Vagina (tissue), 2 donors: ENCODE measurements at regions not wholly inside any gene's neighbourhood (a gene's known extent, or its start where the extent isn't known, plus 50 kb on each side); places are given as distances from the start of the nearest gene placed in this dataset.

Experiments
- DNase-seq, 2 donors: peaks; one replicate each; pipeline ENCODE4 v3.0.0-alpha.2; 2017; ENCODE audit errors: extremely low spot score in 2 of 2
- H3K27ac ChIP-seq: fragments of 200-600 bp; sonication (generic); one replicate; pipeline ENCODE4 v1.5.1; 2019
- H3K27me3 ChIP-seq: fragments of 200-600 bp; sonication (generic); one replicate; pipeline ENCODE4 v1.5.1; 2019
- H3K36me3 ChIP-seq, 2 donors: fragments of 200-600 bp; sonication (generic); one replicate each; pipeline ENCODE4 v1.5.1; 2017 to 2019
- H3K4me1 ChIP-seq: fragments of 200-600 bp; sonication (generic); one replicate; pipeline ENCODE4 v1.5.1; 2019
- H3K4me3 ChIP-seq, 2 donors: fragments of 200-600 bp; sonication (generic); 1 replicate in 1 of 2; 2 replicates in 1 of 2; pipeline ENCODE4 v1.5.1; 2016 to 2019
- H3K9me3 ChIP-seq: fragments of 200-600 bp; sonication (generic); one replicate; pipeline ENCODE4 v1.5.1; 2019
- CTCF ChIP-seq, 3 experiments: fragments of 450-650 bp in 2 of 3; fragments of 200-600 bp in 1 of 3; sonication (generic) in 1 of 3; IDR thresholded peaks; one replicate each; pipeline ENCODE4 v1.5.1; 2017 to 2019; ENCODE audit warnings: antibody characterized with exemption in 3 of 3, mild to moderate bottlenecking in 2 of 3, moderate library complexity in 2 of 3
- POLR2A ChIP-seq, 2 donors: fragments of 450-650 bp; IDR thresholded peaks; one replicate each; pipeline ENCODE4 v1.6.1; 2017; ENCODE audit warnings: antibody characterized with exemption in 2 of 2, mild to moderate bottlenecking in 2 of 2, moderate library complexity in 2 of 2
- POLR2AphosphoS5 ChIP-seq, 2 donors: sonication (generic); formaldehyde crosslinking; IDR thresholded peaks; one replicate each; pipeline ENCODE4 v1.9.0; 2017; ENCODE audit warnings: antibody characterized with exemption in 2 of 2, mild to moderate bottlenecking in 2 of 2, low read depth in 1 of 2; ENCODE audit not compliant: insufficient read depth in 1 of 2
- intact Hi-C: fragments of 100-400 bp; cut with DNase I; formaldehyde crosslinking; loops from one replicate; pipeline ENCODE4 v1.15.1; 2023

DNA sequence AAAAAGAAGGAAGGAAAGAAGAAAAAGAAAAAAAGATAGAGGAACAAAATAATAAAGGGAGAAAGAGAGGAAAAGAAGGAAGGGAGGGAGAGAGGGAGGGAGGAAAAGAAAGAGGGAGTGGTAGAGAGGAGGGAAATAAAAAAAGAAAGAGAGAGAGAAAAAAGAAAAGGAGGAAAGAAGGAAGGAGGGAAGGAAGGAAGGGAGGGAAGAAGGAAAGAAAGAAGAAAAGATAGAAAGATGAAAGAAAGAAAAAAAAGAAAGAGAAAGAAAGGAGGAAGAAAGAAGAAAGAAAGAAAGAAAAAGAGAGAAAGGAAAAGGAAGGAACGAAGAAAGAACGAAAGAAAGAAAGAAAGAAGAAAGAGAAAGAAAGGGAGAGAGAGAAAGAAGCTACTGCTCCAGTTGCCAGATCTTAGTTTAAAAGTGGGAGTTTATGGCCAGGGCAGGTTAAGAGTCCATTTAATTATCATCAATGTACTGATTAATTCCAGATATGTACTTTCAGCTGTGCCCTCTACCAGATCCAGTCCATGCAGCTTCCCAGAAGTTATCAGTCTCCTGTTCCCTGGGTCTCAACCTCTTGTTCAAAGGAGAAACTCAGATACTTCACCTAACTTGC, 1378.5 kb upstream of the NUDT12 start:
- intact Hi-C loops: no loop called here

DNA sequence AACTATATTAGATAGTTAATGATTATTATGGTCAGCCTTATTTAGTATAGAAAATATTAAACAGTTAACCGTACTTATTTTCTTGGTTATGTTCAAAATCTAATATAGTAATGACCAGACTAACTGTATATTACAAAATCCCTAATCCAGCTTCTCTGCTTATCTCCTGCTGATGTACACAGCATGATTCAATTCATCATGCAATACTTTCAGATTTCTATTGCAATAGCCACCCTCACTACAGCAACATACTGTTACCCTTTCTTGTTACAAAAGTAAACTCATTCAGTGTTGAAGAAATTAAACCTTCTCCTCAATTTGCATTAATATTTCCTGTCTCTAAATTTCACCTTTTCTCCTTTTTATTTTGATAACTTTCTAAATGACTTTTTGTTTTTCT, 1375.0 kb upstream of the NUDT12 start:
- intact Hi-C loops: loop anchor here (2.0 kb wide), 1 partner anchor 61 kb away; no protein-coding TSS in a partner anchor
- Histone ChIP-seq H3K9me3 (no peaks in the 10 kb centered on the region), H3K4me3 (no peak overlapping the region), H3K4me1 (no peaks in the 10 kb centered on the region), H3K27ac (no peak overlapping the region), H3K36me3 (no peaks in the 10 kb centered on the region), H3K27me3 (no peaks in the 10 kb centered on the region)
- TF ChIP-seq POLR2AphosphoS5 (IDR thresholded peaks at IDR 0.05; ENCODE audit: insufficient read depth in 1 of 2, low read depth in 1 of 2) (no peak), POLR2A (IDR thresholded peaks at IDR 0.05) (no peak), CTCF (IDR thresholded peaks at IDR 0.05) (no peak)
- no peak for DNase-seq

More for the DNA sequence above, 1378.5 kb upstream of the NUDT12 start:
- no peaks in the 10 kb centered on the region for H3K36me3 ChIP-seq
- TF ChIP-seq POLR2AphosphoS5 (IDR thresholded peaks at IDR 0.05; ENCODE audit: insufficient read depth in 1 of 2, low read depth in 1 of 2) (no peak), POLR2A (IDR thresholded peaks at IDR 0.05) (no peak), CTCF (IDR thresholded peaks at IDR 0.05) (no peak)
- no peaks in the 10 kb centered on the region for H3K4me1 ChIP-seq
- no peaks in the 10 kb centered on the region for H3K27me3 ChIP-seq
- H3K9me3 ChIP-seq: no peaks in the 10 kb centered on the region
- DNase-seq: no peak
- H3K27ac ChIP-seq: no peak overlapping the region
- H3K4me3 ChIP-seq: no peak overlapping the region

DNA sequence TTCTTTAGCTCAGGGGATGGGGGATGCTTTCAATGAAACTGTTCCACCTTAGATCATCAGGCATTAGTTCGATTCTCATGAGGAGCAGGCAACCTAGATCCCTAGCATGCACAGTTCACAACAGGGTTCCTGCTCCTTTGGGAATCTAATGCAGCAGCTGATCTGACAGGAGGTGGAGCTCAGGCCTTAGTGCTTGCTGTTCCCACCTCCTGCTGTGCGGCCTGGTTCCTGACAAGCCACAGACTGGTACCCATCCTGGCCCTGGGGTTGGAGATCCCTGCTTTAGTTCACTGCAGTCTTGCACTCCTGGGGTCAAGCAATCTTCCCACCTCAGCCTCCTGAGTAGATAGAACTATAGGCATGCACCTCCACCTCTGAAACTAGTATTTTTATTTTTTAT, 1369.8 kb upstream of the NUDT12 start:
- H3K4me1 ChIP-seq: no peaks in the 10 kb centered on the region
- no peak overlapping the region for H3K27ac ChIP-seq
- no peaks in the 10 kb centered on the region for H3K36me3 ChIP-seq
- H3K4me3 ChIP-seq: no peak overlapping the region
- TF ChIP-seq CTCF (IDR thresholded peaks at IDR 0.05) (no peak), POLR2A (IDR thresholded peaks at IDR 0.05) (no peak), POLR2AphosphoS5 (IDR thresholded peaks at IDR 0.05; ENCODE audit: insufficient read depth in 1 of 2, low read depth in 1 of 2) (no peak)
- intact Hi-C loops: no loop called here
- no peak for DNase-seq
- H3K9me3 ChIP-seq: no peaks in the 10 kb centered on the region
- no peaks in the 10 kb centered on the region for H3K27me3 ChIP-seq

DNA sequence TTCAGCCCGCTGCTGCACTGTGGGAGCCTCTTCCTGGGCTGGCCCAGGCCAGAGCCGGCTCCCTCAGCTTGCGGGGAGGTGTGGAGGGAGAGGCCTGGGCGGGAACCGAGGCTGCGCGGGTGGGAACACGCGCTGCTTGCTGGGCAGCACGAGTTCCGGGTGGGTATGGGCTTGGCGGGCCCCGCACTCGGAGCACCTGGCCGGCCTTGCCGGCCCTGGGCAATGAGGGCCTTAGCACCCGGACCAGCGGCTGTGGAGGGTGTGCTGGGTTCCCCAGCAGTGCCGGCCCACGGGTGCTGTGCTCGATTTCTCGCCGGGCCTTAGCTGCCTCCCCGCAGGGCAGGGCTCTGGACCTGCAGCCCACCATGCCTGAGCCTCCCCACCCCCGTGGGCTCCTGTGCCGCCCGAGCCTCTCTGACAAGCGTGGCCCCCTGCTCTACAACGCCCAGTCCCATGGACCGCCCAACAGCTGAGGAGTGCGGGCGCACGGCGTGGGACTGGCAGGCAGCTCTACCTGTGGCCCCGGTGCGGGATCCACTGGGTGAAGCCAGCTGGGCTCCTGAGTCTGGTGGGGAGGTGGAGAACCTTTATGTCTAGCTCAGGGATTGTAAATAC, 1366.4 kb upstream of the NUDT12 start:
- Histone ChIP-seq H3K27me3 (no peaks in the 10 kb centered on the region), H3K4me3 (no peak overlapping the region), H3K36me3 (no peaks in the 10 kb centered on the region), H3K27ac (no peak overlapping the region), H3K9me3 (no peaks in the 10 kb centered on the region), H3K4me1 (no peaks in the 10 kb centered on the region)
- TF ChIP-seq POLR2AphosphoS5 (IDR thresholded peaks at IDR 0.05; ENCODE audit: insufficient read depth in 1 of 2, low read depth in 1 of 2) (no peak), CTCF (IDR thresholded peaks at IDR 0.05) (no peak), POLR2A (IDR thresholded peaks at IDR 0.05) (no peak)
- intact Hi-C loops: no loop called here
- no peak for DNase-seq

GRCh38 chr5:104915226-104915625, 1352.6 kb upstream of the NUDT12 start:
- H3K4me3 ChIP-seq: no peak overlapping the region
- DNase-seq: no peak
- no peaks in the 10 kb centered on the region for H3K27me3 ChIP-seq
- H3K9me3 ChIP-seq: no peaks in the 10 kb centered on the region
- H3K4me1 ChIP-seq: no peaks in the 10 kb centered on the region
- intact Hi-C loops: no loop called here
- no peaks in the 10 kb centered on the region for H3K36me3 ChIP-seq
- no peak for TF ChIP-seq CTCF (IDR thresholded peaks at IDR 0.05)
- no peak for TF ChIP-seq POLR2A (IDR thresholded peaks at IDR 0.05)
- no peak for TF ChIP-seq POLR2AphosphoS5 (IDR thresholded peaks at IDR 0.05; ENCODE audit: insufficient read depth in 1 of 2, low read depth in 1 of 2)
- no peak overlapping the region for H3K27ac ChIP-seq
